BE2C (cell line): ENCODE measurements at regions not wholly inside any gene's neighbourhood (a gene's known extent, or its start where the extent isn't known, plus 50 kb on each side); places are given as distances from the start of the nearest gene placed in this dataset.

Experiments
- DNase-seq: peaks from one replicate; pipeline ENCODE4 v3.0.0-alpha.2; 2020
- H3K27me3 ChIP-seq: fragments of 250-450 bp; sonication (Bioruptor Pico); 2 replicates; pipeline ENCODE4 v1.5.1; 2020; ENCODE audit warnings: mild to moderate bottlenecking
- H3K36me3 ChIP-seq: fragments of 250-450 bp; sonication (Bioruptor Pico); 2 replicates; pipeline ENCODE4 v1.5.1; 2020; ENCODE audit warnings: mild to moderate bottlenecking
- H3K4me1 ChIP-seq: fragments of 250-450 bp; sonication (Bioruptor Pico); 2 replicates; pipeline ENCODE4 v1.5.1; 2020
- H3K4me3 ChIP-seq: 2 replicates; pipeline ENCODE4 v1.5.1; 2011; ENCODE audit warnings: low read depth, low read length
- H3K9me3 ChIP-seq: fragments of 250-450 bp; sonication (Bioruptor Pico); 2 replicates; pipeline ENCODE4 v1.5.1; 2020
- TF ChIP-seq, protein P1 (sequence below): IDR thresholded peaks from 2 replicates; pipeline ENCODE4 v1.5.1; 2012; ENCODE audit warnings: mild to moderate bottlenecking, low read depth, low read length

GRCh38 chr13:22114630-22115311, 443.9 kb downstream of the FGF9 start:
- TF ChIP-seq, protein P1, sequence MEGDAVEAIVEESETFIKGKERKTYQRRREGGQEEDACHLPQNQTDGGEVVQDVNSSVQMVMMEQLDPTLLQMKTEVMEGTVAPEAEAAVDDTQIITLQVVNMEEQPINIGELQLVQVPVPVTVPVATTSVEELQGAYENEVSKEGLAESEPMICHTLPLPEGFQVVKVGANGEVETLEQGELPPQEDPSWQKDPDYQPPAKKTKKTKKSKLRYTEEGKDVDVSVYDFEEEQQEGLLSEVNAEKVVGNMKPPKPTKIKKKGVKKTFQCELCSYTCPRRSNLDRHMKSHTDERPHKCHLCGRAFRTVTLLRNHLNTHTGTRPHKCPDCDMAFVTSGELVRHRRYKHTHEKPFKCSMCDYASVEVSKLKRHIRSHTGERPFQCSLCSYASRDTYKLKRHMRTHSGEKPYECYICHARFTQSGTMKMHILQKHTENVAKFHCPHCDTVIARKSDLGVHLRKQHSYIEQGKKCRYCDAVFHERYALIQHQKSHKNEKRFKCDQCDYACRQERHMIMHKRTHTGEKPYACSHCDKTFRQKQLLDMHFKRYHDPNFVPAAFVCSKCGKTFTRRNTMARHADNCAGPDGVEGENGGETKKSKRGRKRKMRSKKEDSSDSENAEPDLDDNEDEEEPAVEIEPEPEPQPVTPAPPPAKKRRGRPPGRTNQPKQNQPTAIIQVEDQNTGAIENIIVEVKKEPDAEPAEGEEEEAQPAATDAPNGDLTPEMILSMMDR, result no peak
- no peak for DNase-seq
- no peaks in the 10 kb centered on the region for H3K27me3 ChIP-seq
- H3K9me3 ChIP-seq, result no peaks in the 10 kb centered on the region
- H3K4me1 ChIP-seq, result no peaks in the 10 kb centered on the region
- no peaks in the 10 kb centered on the region for H3K36me3 ChIP-seq
- no peak overlapping the region for H3K4me3 ChIP-seq

DNA sequence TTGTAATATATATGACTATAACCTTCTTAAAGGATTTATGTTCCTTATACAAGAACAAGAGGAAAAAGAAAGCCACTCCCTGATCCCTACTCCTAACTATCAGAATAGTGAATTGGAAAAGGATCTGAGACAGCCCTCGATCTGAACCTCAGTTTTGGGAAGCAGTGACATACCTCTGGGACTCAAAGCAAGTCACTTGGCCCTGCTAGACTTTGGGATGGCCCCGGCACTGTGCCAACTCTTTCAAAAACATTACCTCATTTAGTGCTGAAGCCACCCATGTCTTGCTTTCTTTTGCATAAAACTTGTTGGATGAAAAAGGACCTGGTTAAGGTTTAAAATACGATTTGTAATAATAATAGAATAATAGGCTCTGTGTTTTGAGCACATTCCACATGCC, 447.3 kb downstream of the FGF9 start:
- DNase-seq, result no peak
- no peaks in the 10 kb centered on the region for H3K9me3 ChIP-seq

DNA sequence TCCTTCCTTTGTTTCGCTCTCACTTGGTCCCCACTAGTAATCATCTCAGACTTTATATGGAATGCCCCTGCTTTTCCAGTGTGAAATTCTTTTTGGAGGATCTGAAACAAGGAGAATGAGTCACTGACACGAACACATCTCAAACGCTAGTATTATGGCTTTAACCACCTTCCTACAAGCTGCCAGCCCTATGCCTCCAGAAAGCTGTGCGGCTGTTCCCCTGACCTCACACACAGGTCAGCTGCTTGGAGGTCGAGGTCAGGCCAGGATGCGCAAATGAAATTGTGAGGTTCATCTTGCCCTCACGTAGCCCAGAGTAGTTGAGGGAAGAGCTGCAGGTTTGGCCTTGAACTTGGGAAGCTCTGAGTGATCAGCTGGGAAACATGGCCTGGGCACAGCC, 449.8 kb downstream of the FGF9 start:
- TF ChIP-seq, protein P1, result no peak
- Histone ChIP-seq H3K4me1 (no peaks in the 10 kb centered on the region), H3K9me3 (no peaks in the 10 kb centered on the region; the same call in 1 of the 2 replicates), H3K27me3 (no peaks in the 10 kb centered on the region), H3K4me3 (no peak overlapping the region), H3K36me3 (no peaks in the 10 kb centered on the region)
- no peak for DNase-seq

More for the DNA sequence above, 447.3 kb downstream of the FGF9 start:
- TF ChIP-seq, protein P1, result no peak
- Histone ChIP-seq H3K4me1 (no peaks in the 10 kb centered on the region), H3K36me3 (no peaks in the 10 kb centered on the region), H3K27me3 (no peaks in the 10 kb centered on the region), H3K4me3 (no peak overlapping the region)

- no peak overlapping the region for H3K4me3 ChIP-seq
- DNase-seq, result no peak
- H3K36me3 ChIP-seq, result no peaks in the 10 kb centered on the region
- H3K4me1 ChIP-seq, result no peaks in the 10 kb centered on the region
- H3K27me3 ChIP-seq, result no peaks in the 10 kb centered on the region
- TF ChIP-seq, protein P1, result no peak
- no peaks in the 10 kb centered on the region; the same call in 1 of the 2 replicates for H3K9me3 ChIP-seq
Measured at GRCh38 chr13:22121146-22121739, 450.4 kb downstream of the FGF9 start.

DNA sequence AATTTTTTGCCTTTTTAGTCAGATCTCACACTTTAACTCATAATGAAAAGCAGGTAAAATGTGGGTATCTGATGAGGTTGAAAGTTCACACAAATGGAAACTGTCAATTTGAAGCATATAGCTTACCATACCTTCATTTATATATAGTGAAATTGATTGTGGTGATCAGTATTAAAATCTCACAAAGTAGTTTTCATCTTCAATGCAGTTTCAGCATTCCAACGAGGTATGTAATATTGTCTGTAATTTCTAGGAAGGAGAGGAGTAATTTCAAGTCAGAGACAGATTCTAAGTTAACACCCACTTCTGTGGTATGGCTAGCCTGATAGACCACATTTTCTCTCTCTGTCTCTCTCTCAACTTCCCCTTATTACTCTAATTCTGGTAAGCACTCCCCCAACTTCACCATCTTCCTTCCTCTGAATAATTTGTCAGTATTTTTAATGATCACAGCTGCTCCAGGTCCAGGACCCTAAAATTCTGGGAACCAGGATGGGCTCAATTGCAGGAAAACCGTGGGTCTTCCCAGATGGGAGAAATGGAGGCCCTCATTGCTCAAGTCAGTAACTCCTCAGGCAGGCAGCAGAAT, 455.7 kb downstream of the FGF9 start:
- TF ChIP-seq, protein P1, result no peak
- H3K4me3 ChIP-seq, result no peak overlapping the region
- DNase-seq, result no peak
- no peaks in the 10 kb centered on the region; the same call in 1 of the 2 replicates for H3K9me3 ChIP-seq
- H3K4me1 ChIP-seq, result no peaks in the 10 kb centered on the region
- no peaks in the 10 kb centered on the region for H3K36me3 ChIP-seq
- no peaks in the 10 kb centered on the region for H3K27me3 ChIP-seq
